ENCODE measurements at regions not wholly inside any gene's neighbourhood (a gene's known extent, or its start where the extent isn't known, plus 50 kb on each side); places are given as distances from the start of the nearest gene placed in this dataset.

- no peak for FAIRE-seq
- no peaks in the 10 kb centered on the region for H3K4me1 ChIP-seq (replicated peaks in 1 of 4; ENCODE audit: control insufficient read depth in 3 of 4, insufficient read depth in 4 of 4, low read length in 3 of 4)
Measured at GRCh38 chr4:35493977-35494376, 750.3 kb downstream of the ARAP2 start.

More at GRCh38 chr4:35493977-35494376, 750.3 kb downstream of the ARAP2 start:
- Histone ChIP-seq H3K79me1 (ENCODE audit: low read depth, low read length) (no peaks in the 10 kb centered on the region), H3K27ac (ENCODE audit: low read depth, low read length) (no peak overlapping the region), H2BK5ac (ENCODE audit: low read depth, low read length) (no peak overlapping the region), H3K9ac (replicated peaks in 1 of 4; ENCODE audit: extremely low read depth in 1 of 4, low read depth in 3 of 4, low read length in 3 of 4) (no peak overlapping the region), H3K4me3 (ENCODE audit: extremely low read depth in 1 of 4, insufficient read depth in 2 of 4, low read depth in 3 of 4, low read length in 4 of 4) (no peak overlapping the region), H4K20me1 (replicated peaks in 1 of 2; ENCODE audit: control insufficient read depth in 1 of 2, insufficient read depth in 2 of 2, low read length in 2 of 2) (no peaks in the 10 kb centered on the region), H3K56ac (replicated peaks; ENCODE audit: insufficient read length, low read depth, low read length) (no peak overlapping the region), H3K36me3 (ENCODE audit: control insufficient read depth in 2 of 4, insufficient read depth in 4 of 4, low read length in 3 of 4) (no peaks in the 10 kb centered on the region), H3K23ac (ENCODE audit: insufficient read length) (no peak overlapping the region), H2AFZ (ENCODE audit: low read length) (no peak overlapping the region), H3K4me2 (ENCODE audit: insufficient read depth in 1 of 2, low read depth in 2 of 2, low read length in 2 of 2) (no peak overlapping the region), H4K5ac (ENCODE audit: insufficient read length, low read depth, low read length) (no peak overlapping the region), H3K23me2 (ENCODE audit: low read depth, low read length) (no peaks in the 10 kb centered on the region), H3K27me3 (replicated peaks in 1 of 4; ENCODE audit: control insufficient read depth in 3 of 4, extremely low read depth in 1 of 4, insufficient read depth in 3 of 4, low read length in 3 of 4) (no peaks in the 10 kb centered on the region), H4K91ac (replicated peaks; ENCODE audit: insufficient read length, low read length) (no peak overlapping the region), H2BK15ac (ENCODE audit: low read length) (no peak overlapping the region), H2BK120ac (replicated peaks; ENCODE audit: low read depth, low read length) (no peak overlapping the region), H4K8ac (ENCODE audit: extremely low read depth, insufficient read depth, low read length) (no peak overlapping the region), H3K18ac (ENCODE audit: extremely low read depth, low read length) (no peak overlapping the region; the same call in 1 of the 2 replicates), H2AK5ac (ENCODE audit: low read depth, low read length) (no peak overlapping the region), H3K9me3 (ENCODE audit: insufficient read depth in 2 of 2, low read depth in 1 of 2, low read length in 1 of 2) (peaks cover 3 to 6% of the 10 kb centered on the region in 2 experiments; a peak in 2 of 4 replicates), H3K79me2 (ENCODE audit: control insufficient read depth in 1 of 2, insufficient read depth in 2 of 2, low read length in 2 of 2) (no peaks in the 10 kb centered on the region), H3K4ac (replicated peaks; ENCODE audit: insufficient read length, low read depth, low read length) (no peak overlapping the region), H2BK12ac (ENCODE audit: low read depth, low read length) (no peak overlapping the region), H2BK20ac (ENCODE audit: low read length) (no peak overlapping the region), H3K14ac (ENCODE audit: insufficient read length) (no peak overlapping the region)
- 98% methylated on average over 4 of the region's 4 CpGs; no CpG with 5 or more reads in 1 of the 2 experiments for WGBS, 2 experiments (ENCODE audit: extremely low coverage in 1 of 2, insufficient coverage in 1 of 2, insufficient read length in 1 of 2, insufficient replicate concordance in 2 of 2, low coverage in 1 of 2, low lambda C conversion rate in 2 of 2, missing lambda C conversion rate in 1 of 2)
- no peak for DNase-seq (ENCODE audit: low read depth in 1 of 2, low spot score in 2 of 2)
- CTCF ChIA-PET (ENCODE audit: partially characterized antibody), result interaction anchor here (1.1 to 1.3 kb wide), 2 partner anchors 18 to 232 kb away, joined by 3 to 4 read pairs; no protein-coding TSS in a partner anchor
- TF ChIP-seq CEBPB (IDR thresholded peaks at IDR 0.05; ENCODE audit: low read depth, low read length) (no peak), TEAD4 (IDR thresholded peaks at IDR 0.05; ENCODE audit: low read depth, low read length) (no peak), POLR2A (IDR thresholded peaks at IDR 0.05; ENCODE audit: control extremely low read depth in 1 of 2, low read depth in 2 of 2, low read length in 2 of 2) (no peak), CBX8 (IDR thresholded peaks at IDR 0.05; ENCODE audit: borderline replicate concordance, low read depth, low read length) (no peak), CHD2 (IDR thresholded peaks at IDR 0.05; ENCODE audit: low read length) (no peak), JUND (IDR thresholded peaks at IDR 0.05; ENCODE audit: low read length) (no peak), JUN (IDR thresholded peaks at IDR 0.05; ENCODE audit: low read depth, low read length) (no peak), SP1 (IDR thresholded peaks at IDR 0.05; ENCODE audit: low read depth, low read length) (no peak), EZH2 (IDR thresholded peaks at IDR 0.05; ENCODE audit: low read depth, low read length, severe bottlenecking) (no peak), EP300 (IDR thresholded peaks at IDR 0.05; ENCODE audit: borderline replicate concordance in 1 of 2, low read depth in 2 of 2, low read length in 2 of 2) (no peak), SP4 (IDR thresholded peaks at IDR 0.05; ENCODE audit: low read length) (no peak)
- TF ChIP-seq, protein P1, sequence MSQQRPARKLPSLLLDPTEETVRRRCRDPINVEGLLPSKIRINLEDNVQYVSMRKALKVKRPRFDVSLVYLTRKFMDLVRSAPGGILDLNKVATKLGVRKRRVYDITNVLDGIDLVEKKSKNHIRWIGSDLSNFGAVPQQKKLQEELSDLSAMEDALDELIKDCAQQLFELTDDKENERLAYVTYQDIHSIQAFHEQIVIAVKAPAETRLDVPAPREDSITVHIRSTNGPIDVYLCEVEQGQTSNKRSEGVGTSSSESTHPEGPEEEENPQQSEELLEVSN (IDR thresholded peaks at IDR 0.05), result no peak
- POLR2A ChIA-PET (ENCODE audit: partially characterized antibody), result no interaction called here
